HG03196 (cell line): ENCODE measurements at regions not wholly inside any gene's neighbourhood (a gene's known extent, or its start where the extent isn't known, plus 50 kb on each side); places are given as distances from the start of the nearest gene placed in this dataset.

ENCODE experiments used
- ATAC-seq: cut with Tn5 transposase; IDR thresholded peaks from one replicate; pipeline ENCODE4 v1.9.1; 2021; ENCODE audit not compliant: unreplicated experiment

GRCh38 chr2:53450923-53451322 lies 316.7 kb upstream of the CHAC2 start:
- ATAC-seq: no peak

- ATAC-seq: no peak
Observed at GRCh38 chr2:53448591-53448990, 319.0 kb upstream of the CHAC2 start.

- no peak for ATAC-seq
Observed at GRCh38 chr2:53448086-53448485, 319.5 kb upstream of the CHAC2 start.

GRCh38 chr2:53445383-53446070 lies 322.1 kb upstream of the CHAC2 start:
- peak; percentile 66 for ATAC-seq

- ATAC-seq: no peak
Observed at GRCh38 chr2:53442783-53443182, 324.8 kb upstream of the CHAC2 start.

GRCh38 chr2:53442093-53442492 lies 325.5 kb upstream of the CHAC2 start:
- no peak for ATAC-seq

GRCh38 chr2:53438692-53439091 lies 328.9 kb upstream of the CHAC2 start:
- no peak for ATAC-seq

- no peak for ATAC-seq
Observed at GRCh38 chr2:53438100-53438499, 329.5 kb upstream of the CHAC2 start.

GRCh38 chr2:53437371-53437770 lies 330.2 kb upstream of the CHAC2 start:
- no peak for ATAC-seq

- no peak for ATAC-seq
Observed at GRCh38 chr2:53436882-53437281, 330.7 kb upstream of the CHAC2 start.

GRCh38 chr2:53435610-53436009 lies 332.0 kb upstream of the CHAC2 start:
- no peak for ATAC-seq

- no peak for ATAC-seq
Observed at GRCh38 chr2:53434466-53434865, 333.1 kb upstream of the CHAC2 start.

- no peak for ATAC-seq
Observed at GRCh38 chr2:53432936-53433335, 334.7 kb upstream of the CHAC2 start.

GRCh38 chr2:53429901-53430300 lies 337.7 kb upstream of the CHAC2 start:
- ATAC-seq: no peak

- peak; percentile 80 for ATAC-seq
Observed at GRCh38 chr2:53424902-53425301, 342.7 kb upstream of the CHAC2 start.

- ATAC-seq: no peak
Observed at GRCh38 chr2:53423465-53423864, 344.1 kb upstream of the CHAC2 start.

GRCh38 chr2:53422979-53423378 lies 344.6 kb upstream of the CHAC2 start:
- no peak for ATAC-seq

- no peak for ATAC-seq
Observed at GRCh38 chr2:53417385-53417784, 350.2 kb upstream of the CHAC2 start.

- no peak for ATAC-seq
Observed at GRCh38 chr2:53407363-53408080, 360.1 kb upstream of the CHAC2 start.

- no peak for ATAC-seq
Observed at GRCh38 chr2:53403792-53404413, 363.7 kb upstream of the CHAC2 start.

- ATAC-seq: no peak
Observed at GRCh38 chr2:53397085-53397484, 370.5 kb upstream of the CHAC2 start.

- no peak for ATAC-seq
Observed at GRCh38 chr2:53381271-53381670, 386.3 kb upstream of the CHAC2 start.
